HG03521 (cell line): ENCODE measurements at regions not wholly inside any gene's neighbourhood (a gene's known extent, or its start where the extent isn't known, plus 50 kb on each side); places are given as distances from the start of the nearest gene placed in this dataset.

ENCODE experiments used
- ATAC-seq: cut with Tn5 transposase; IDR thresholded peaks from one replicate; pipeline ENCODE4 v1.9.1; 2021; ENCODE audit warnings: mild to moderate bottlenecking, moderate library complexity; ENCODE audit not compliant: unreplicated experiment

DNA sequence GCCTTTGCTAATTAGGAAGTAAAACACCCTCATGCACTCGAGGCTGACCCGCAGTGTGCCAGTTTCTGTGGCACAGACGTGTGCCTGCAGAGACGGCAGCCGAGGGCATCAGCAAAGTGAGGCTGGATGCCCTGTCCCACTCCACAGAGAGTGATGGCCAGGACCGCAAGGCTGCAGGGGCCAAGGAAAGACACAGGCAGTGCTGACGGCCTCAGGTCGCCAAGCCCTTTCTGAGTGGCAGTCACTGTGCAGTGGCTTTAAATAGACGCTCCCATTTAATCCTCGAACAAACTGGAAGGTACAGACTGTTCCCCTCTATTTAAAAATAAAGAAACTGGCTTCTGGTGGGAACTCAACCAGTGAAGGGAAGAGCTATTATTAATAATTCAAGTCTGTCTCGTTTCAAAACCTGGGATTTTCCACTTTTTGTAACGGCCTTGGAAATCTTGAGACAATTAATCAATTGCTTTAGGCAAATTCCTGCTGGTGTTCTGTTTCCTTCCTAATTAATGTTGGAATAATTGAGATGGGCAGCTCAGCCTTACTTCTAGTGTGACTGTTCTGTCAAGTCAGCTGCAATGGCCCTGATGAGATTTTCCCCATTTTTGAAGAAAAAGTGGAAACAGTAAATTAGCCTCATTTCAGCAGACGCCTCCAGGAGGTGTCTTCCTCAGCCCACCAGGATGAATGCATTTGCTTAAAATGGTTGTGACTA lies 644.6 kb upstream of the RAB6C start:
- ATAC-seq: no peak

DNA sequence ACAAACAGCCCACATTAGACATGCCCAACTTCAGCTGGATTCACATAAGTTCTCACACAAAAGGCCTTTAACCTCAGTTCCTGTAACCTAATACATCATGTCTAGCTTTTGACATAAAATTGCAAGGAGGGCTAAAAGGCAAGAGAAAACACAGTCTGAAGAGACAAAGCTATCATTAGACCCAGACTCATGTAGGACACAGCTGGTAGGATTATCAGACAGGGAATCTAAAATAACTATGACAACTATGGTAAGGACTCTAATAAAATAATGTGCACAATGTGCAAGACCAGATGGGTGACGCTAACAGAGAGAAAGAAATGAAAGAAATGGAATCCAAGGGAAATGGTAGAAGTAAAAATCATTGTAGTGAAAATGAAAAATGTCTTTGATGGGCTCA lies 643.2 kb upstream of the RAB6C start:
- no peak for ATAC-seq

DNA sequence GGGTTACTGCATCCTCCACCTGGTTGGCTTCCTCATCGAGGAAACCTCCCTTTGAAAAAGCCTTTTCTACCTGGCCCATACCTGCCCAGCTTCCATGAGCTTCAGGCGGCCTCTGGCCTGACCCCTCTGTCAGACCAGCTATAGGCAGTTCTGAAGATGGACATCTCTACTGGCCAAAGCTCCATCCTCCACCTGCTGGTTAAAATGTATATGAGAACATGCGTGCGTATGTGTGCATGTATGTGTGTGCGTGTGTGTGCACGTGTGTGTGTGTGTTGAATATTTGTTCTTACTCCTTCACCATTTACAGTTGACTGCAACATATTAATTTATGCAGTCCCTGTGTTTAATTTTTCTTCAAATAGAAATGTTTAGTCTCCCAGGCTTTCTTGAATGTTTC lies 642.4 kb upstream of the RAB6C start:
- ATAC-seq: no peak

DNA sequence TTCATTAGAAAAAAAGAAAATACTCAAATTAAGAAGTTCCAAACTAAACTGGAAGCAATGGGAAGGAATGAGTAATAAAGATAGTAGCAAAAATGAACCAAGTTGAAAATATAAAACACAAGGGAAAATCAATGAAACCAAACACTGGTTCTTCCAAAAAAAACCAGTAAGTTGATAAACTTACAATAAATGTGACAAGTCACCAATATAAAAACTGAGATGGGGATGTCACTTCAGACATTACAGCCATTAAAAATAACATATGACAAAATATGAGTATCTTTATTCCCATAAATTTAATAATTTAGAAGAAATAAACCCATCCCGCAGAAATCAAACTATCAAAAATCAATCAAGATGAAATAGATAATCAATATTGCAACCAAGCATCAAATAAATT lies 633.9 kb upstream of the RAB6C start:
- no peak for ATAC-seq

DNA sequence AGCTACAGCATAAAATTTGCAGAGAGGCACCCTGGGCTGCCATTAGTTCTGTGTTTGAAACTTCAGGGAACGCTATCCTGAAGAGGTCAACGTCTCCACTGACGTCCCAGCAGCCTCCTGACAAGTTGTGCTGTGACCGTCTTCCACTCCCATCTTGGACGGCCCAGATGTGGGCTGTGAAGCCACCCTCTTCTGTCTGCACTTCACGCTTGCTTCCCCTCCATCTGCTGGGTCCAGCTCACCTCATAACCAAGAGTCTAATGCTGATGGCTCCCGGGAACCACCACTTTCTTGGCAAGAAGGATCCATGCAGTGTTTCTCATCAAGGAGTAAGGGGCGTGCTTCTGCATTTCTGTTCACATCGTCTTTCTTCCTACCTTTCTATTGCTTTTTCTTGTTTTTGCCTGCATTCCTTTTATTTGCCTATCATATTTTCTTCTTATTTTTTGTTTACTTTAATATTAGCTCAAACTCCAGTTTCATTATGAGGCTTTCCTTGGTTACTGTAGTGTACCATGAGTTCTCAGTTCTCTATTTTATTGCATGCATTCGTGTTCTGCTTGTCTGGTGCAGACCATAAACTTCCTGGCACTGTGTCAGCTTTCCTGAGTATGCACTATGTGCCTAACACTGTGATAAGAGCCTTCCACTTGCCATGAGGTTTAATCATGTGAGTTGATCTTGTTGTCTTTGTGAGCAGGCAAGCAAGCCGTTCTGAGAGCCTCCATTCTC lies 631.8 kb upstream of the RAB6C start:
- peak; percentile 98 for ATAC-seq

DNA sequence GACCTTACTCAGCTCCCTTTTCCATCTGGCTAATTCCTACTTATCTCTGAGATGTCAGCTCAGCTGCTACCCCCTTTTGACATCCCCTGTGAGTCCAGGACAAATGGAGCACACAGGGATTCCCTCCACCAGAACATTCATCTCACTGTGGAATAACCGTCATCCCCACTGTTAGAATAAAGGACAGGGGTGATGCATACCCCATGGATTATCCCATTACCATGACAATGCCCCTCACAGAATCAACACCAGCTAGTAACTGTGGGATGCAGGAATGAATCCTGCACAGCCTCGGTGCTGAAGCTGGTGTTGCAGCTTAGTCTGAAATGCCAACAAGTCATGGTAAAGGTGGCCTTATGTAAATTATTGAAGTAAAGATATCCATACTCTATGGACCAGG lies 624.8 kb upstream of the RAB6C start:
- ATAC-seq: no peak

DNA sequence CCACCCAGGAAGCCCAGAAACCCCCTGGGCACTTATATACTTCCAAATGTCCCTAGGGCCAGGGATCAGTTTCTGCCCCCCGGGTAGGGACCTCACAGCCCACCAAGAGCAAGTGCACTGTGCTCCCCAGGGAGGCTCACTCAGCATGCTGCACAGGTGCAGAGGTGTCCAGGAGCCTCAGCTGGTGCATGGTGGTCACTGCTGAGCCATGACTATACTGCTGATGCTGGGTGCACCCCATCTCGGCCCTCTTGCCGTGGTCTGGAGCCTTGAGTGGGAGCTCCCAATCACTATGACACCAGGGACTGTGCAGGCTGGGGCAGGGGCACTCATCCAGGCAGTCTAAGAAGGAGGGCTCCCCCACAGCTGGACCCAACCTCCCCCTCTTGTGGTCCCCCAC lies 617.8 kb upstream of the RAB6C start:
- ATAC-seq: no peak

DNA sequence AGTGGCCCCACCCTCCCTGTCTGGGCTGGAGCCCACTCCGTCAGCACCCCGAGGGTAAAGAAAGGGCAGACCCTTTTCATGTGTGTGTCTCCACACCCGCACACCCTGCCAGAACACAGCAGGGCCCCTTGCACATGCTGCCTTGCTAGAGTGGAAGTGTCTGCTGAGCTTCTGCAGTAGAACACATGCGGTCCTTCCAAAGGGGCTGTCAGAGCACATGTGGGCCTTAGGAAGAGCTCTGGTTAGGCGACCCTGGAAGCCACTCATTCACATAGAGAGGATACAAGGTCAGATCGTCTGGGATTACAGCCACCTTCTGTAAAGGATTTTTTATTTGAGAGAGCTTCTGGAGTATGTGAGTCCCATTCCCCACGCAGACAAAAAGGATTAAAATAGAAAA lies 613.2 kb upstream of the RAB6C start:
- ATAC-seq: no peak

DNA sequence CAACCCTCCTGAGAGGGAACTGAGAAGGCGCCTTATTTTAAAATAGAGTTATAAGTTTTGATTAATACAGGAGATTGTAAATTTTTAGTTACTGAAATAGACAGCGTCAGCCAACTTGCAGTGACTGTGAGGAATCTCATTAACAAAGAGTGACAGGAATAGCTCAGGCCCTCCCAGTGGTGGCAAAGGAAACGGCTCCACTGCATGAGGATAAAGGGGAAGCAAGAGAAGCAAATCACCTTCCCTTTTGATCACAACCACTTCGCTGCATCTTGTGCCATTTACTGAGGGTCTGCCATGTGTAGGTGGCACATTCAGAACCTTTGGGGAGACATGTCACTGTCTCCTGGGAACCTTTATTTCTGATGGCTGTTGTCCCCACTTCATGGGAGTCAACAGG lies 612.4 kb upstream of the RAB6C start:
- no peak for ATAC-seq

DNA sequence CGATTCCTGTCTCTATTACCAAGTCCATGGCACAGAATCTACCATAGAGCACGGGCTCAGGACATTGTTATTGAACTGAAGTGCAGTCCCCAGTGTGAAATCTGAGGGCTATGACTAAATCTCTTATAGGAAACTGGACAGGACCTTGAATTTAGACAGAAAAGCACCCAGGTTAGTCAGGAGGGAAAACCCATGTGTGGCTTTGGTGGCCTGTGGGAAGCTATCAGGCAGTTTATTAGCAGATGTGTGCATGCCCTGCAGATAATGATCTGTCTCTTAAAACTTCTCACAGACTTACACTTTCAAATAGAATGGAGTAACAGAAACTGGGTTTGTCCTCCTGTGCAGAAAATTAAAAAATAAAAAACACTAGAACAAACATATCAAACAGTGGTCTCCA lies 610.0 kb upstream of the RAB6C start:
- ATAC-seq: peak; percentile 42

DNA sequence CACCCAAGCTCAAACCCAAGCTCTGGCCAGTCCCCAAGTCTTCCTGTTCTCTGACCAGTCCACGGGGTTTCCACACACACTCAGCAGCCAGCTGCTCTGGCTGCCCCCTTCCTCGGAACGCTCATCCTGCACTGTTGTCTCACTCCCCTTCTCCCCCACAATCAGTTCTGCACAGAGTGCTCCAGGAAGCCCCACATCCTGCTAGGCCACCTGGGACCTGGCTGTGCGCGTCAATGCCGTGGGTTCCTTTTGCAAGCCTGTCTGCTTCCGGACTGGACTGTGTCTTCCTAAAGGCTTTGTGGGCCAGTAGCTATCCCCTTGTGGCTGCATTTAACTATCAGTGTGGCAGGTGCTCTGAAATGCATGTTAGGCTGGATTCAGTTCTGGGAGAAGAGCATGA lies 605.0 kb upstream of the RAB6C start:
- ATAC-seq: no peak

DNA sequence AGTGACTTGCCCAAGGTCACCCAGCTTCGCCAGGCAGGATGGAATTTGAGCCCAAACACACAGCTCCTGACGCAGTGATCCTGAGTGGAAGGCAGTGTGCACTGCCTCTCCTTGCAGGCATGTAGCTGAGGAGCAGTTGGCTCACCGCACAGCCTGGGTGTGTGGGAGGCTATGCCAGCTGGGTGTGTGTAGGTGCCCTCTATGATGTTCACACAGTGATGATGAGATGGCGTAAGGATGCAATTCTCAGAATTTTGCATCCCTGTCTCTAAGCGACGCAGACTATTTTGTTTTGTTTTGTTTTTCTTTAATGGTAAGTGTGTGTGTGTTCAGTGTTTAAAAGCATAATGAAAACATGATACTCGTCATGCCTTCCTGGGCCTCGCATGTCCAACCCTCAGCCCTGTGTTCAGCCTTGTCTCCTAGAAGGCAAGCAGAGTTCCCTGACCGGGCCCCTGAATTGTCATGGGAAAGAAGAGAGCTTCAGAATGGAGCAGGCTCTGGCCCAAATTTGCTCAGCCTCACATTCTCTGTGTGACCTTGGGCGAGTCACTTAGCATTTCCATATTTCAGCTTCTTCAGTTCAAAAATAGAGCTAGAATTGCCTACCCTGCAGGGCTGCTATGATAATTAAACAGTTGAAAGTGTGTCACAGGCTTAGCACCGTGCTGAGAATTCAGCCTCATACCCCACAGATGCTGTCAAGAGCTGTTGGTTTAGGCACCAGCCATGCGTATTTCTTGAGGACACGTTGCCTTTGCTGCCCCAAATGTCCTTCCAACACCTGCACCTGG lies 603.6 kb upstream of the RAB6C start:
- no peak for ATAC-seq

DNA sequence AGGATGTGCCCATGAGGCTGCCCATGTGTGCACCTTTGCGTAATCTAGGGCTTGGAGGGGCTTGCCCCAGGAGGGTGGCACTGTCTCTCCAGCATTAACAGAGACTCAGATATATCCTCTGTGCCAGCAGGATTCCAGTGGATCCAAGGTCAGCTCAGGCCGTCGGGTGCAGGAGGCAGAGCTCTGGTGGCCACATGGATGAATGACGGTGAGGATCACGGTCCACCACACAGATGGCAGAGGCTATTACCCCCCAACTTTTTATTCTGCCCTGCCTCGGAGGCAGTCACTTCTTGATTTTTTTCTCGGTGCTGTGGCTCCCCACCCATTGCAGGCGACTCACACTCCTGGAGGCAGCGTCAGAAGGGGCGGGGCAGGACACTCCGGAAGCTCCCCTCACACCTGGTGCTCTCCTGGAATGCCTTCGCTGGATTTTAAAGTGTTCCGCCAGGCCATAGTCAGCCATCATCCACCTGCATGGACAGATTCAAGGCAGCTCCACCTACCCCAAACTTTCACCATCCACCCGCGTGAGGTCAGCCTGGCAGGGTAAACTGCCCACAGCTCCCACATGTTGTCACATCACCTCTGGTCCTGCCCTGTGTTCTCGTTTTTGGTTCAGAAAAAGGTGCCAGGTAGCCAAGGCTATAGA lies 602.9 kb upstream of the RAB6C start:
- ATAC-seq: no peak

DNA sequence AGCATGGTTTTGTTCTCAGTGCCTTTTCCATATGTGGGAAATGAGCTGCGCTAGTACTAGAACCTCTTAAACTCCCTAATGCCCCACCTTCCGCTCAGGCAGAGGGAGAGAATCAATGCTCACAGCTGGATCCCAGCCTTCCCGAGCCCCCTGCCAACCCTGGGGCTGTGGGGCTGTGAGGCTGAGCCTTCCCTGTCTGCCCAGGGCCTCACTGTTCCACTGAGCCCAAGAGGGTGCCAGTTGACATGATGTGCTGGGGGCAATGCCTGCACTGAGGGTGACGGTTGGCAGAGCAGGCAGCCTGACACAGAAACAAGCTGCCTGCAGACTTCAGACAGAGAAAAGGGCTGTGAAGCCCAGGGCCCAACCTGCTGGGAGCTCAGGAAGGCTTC lies 602.4 kb upstream of the RAB6C start:
- ATAC-seq: no peak

DNA sequence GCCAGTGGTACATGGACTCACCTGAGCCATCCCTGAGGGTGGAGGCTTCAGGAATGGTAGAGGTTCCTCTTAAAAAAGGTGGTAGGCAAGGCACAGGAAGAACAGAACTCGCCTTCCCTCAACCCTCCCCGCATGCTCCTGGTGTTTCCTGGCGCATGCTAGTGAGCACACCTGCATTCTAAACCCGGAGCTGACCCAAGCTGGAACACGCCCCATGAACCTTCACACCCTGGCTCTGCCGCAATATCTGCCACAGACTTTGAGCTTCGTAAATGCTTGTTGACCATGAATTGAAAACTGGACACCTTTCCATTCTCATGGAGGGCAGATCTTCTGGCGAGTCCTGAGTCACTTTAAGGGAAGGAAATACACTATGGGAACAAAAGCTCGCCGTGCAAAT lies 601.3 kb upstream of the RAB6C start:
- ATAC-seq: no peak

DNA sequence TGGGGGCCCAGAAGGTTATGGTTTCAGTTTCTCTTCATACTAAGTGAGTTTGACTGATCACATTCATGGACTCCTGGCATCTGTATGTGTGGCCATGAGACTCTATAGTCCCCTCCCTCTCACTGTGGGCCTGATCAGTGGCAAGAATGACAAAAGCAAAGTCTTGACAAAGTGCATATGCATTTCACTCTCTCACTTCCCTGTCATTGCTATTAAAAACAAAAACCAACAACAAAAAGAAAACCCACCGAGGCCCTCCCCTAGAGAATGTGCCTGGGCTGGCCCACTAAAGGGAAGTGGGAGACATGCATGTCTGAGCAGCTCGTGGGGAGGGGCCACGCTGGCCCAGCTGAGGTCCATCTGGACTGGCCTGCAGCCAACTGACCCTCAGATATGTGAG lies 600.1 kb upstream of the RAB6C start:
- ATAC-seq: no peak

DNA sequence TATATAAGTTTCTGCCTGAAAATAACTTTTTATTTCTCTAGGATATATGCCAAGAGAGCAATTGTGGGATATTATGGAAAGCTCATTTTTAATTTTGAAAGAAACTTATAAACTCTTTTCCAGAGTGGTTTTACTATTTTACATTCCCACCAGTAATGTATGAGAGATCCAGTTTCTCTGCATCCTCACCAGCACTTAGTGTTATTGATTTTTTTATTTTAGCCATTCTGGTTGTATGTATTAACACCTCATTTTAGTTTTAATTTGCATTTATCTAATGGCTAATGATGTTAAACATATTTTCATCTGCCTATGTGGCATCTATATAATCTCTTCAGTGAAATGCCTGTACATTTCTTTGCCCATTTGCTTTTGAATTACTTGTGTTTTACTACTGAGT lies 597.7 kb upstream of the RAB6C start:
- no peak for ATAC-seq

DNA sequence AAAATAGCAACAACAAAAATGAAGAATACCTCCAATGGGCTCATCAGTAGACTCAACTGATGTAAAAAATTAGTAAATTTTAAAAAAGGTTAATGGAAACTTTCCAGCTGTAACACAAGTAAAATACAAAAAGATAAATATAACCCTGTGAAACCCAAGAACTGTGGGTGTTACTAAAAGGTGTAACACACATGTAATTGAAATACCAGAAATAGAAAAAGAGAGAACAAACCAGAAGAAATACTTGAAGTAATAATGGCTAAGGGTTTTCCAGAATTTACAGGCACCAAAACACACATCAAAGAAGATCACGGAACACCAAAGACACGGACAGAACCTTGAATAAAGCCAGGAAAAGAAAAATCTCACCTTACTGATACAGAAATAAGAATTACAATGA lies 590.6 kb upstream of the RAB6C start:
- no peak for ATAC-seq

DNA sequence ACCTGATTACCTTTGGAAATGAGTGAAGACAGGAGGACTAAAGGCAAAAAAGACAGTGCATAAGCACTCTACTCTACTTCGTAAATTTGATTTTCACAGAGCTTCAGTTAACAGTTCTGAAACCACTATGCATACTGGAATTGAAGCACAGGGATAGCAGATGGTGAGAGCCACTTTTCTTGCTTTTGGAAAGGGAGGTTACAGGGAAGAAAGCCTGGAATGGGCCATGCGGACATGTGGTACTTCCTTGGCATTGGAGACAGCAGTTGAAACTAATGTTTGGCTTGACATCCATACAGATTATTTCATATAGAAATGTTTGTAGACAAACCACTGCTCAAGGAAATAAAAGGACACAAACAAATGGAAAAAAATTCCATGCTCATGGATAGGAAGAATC lies 585.6 kb upstream of the RAB6C start:
- ATAC-seq: no peak

DNA sequence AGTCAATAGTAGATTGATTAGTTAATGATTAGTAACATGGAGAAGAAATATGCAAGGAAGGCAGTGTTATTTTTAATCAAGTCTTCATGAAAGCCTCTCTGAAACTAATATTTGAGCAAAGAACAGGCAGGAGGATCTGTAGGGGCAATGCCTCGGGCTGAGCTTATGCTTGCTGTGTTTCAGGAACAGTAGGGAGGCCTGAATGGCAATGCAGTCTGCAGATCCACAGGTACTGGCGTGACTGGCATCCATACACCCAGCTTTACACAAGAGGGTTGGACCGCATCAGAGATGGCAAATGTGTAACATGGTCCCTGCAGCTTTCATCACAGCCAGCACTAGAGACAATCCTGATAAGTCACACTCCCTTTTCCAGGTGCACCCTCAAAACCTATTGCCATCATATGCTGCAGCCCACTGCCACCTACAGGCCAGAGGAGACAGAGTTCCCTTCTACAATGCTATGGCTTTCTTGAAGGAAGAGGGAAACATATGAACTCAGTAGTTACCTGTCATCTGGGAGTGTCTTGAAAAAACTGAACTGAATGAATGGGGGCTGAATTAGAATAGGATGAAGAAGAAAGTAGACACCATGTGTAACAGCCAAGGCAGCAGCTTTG lies 582.4 kb upstream of the RAB6C start:
- no peak for ATAC-seq

DNA sequence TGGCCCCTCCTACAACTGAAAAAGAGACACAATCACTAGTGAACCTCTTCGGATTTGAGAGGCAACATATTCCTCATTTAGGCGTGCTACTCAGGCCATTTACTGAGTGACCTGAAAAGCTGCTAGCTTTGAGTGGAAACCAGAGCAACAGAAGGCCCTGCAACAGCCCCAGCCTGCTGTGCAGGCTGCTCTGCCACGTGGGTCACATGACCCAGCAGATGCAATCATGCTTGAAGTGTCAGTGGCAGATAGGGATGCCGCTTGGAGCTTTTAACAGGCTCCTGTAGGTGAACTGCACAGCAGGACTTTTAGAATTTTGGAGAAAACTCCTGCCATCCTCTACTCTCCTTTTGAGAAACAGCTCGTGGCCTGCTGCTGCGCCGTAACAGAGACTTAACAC lies 578.6 kb upstream of the RAB6C start:
- ATAC-seq: no peak
